SU-DHL-6 (cell line): ENCODE measurements at regions not wholly inside any gene's neighbourhood (a gene's known extent, or its start where the extent isn't known, plus 50 kb on each side); places are given as distances from the start of the nearest gene placed in this dataset.

Experiments
- EZH2phosphoT487 ChIP-seq: fragments of 200-600 bp; sonication (generic), shearing (Covaris generic); conservative IDR thresholded peaks from 2 replicates; pipeline ENCODE4 v1.6.1; 2018; ENCODE audit warnings: mild to moderate bottlenecking, antibody characterized with exemption, low read length, moderate library complexity, mixed read lengths
- TF ChIP-seq, protein P1 (sequence below): fragments of 200-600 bp; sonication (generic); IDR thresholded peaks from one replicate; pipeline ENCODE4 v1.5.1; 2017; ENCODE audit warnings: antibody characterized with exemption, mild to moderate bottlenecking, low read length, moderate library complexity; ENCODE audit not compliant: insufficient read depth, poor library complexity, severe bottlenecking

DNA sequence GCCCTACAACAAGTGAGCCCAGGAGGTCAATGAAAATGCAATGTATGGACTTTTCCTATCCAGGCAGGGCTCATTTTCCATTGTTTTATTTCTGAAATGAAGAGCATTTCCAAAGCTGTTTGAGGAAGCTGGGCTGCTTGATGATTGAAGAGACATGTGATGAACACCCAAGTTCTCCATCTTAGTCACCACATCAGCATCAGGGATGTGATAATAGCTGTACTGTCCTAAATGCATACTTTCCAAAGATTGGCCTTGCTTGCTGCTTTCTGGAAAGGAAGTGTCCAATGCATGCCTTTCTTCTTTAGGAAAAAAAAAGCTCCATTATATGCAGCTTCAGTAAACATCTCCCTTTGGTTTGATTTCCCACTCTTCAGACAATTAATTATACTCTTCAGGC is 425.9 kb upstream of the RUNX1 start:
- TF ChIP-seq, protein P1, sequence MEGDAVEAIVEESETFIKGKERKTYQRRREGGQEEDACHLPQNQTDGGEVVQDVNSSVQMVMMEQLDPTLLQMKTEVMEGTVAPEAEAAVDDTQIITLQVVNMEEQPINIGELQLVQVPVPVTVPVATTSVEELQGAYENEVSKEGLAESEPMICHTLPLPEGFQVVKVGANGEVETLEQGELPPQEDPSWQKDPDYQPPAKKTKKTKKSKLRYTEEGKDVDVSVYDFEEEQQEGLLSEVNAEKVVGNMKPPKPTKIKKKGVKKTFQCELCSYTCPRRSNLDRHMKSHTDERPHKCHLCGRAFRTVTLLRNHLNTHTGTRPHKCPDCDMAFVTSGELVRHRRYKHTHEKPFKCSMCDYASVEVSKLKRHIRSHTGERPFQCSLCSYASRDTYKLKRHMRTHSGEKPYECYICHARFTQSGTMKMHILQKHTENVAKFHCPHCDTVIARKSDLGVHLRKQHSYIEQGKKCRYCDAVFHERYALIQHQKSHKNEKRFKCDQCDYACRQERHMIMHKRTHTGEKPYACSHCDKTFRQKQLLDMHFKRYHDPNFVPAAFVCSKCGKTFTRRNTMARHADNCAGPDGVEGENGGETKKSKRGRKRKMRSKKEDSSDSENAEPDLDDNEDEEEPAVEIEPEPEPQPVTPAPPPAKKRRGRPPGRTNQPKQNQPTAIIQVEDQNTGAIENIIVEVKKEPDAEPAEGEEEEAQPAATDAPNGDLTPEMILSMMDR: no peak
- TF ChIP-seq EZH2phosphoT487: no peak
